C1 segment of cervical spinal cord (tissue), 14 donors: ENCODE measurements at regions not wholly inside any gene's neighbourhood (a gene's known extent, or its start where the extent isn't known, plus 50 kb on each side); places are given as distances from the start of the nearest gene placed in this dataset.

Experiments used
- DNase-seq, 14 donors: peaks; one replicate each; lab custom pipeline; 2025; lab: John Stamatoyannopoulos, UW

GRCh38 chr7:144982133-144982532 is 146.3 kb upstream of the TPK1 start:
- no peak for DNase-seq

DNA sequence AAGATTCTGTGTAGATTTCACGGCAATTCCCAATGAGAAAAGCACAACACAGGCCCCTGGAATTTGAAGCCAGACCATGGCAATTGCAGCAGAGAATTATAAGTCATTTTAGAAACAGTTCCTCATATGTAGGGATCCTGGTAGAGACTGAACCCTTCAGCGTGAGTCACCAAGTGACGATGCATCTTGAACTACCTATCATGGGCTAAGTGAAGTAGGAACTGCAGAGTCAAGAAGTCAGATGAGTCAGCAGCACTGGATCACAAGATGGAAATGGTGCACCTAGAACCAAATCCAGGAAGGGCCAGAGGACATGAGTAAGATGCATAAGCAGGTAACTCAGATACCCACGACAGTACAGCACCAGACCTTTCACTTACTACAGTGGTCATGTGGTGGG is 140.0 kb upstream of the TPK1 start:
- DNase-seq: no peak

GRCh38 chr7:144969787-144970186 is 133.9 kb upstream of the TPK1 start:
- DNase-seq: no peak

- DNase-seq: no peak
Observed at GRCh38 chr7:144960763-144961162, 124.9 kb upstream of the TPK1 start.

DNA sequence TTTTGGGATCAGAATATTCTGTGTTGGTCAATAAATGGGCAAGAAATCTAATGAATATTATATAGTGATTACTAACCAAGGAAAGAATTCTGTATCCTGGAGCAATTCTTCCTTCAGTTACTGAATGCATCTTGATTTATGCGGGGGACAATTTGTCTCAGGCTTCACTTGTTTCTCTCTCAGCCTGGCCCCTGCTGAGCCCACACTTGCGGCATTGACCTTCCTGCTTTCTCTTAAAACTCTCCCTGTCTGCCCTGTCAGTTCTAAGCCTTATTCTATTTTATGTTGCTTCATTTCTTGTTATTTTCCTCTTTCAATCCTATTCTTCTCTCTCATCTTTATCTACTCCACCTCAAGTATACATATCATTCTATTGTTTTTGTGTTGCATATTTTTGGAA is 122.1 kb upstream of the TPK1 start:
- no peak for DNase-seq

GRCh38 chr7:144955422-144955821 is 119.6 kb upstream of the TPK1 start:
- DNase-seq: no peak

- DNase-seq: no peak
Observed at GRCh38 chr7:144941127-144941526, 105.3 kb upstream of the TPK1 start.

DNA sequence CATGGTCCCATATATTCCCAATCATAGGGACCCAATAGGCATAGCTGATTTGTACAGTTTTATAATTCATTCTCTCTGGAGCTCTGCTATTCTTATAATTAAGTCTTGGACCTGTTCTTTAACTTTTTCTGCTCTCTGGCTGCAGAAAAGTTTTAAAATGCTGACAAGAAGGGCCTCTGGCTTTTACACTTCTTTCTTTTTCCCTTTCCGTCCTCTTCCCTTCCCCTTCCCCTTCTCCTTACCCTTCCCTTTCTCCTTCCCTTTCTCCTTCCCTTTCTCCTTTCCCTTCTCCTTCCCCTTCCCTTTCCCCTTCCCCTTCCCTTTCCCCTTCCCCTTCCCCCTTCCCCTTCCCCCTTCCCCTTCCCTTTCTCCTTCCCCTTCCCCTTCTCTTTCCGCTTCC is 101.3 kb upstream of the TPK1 start:
- no peak for DNase-seq

GRCh38 chr7:144936314-144936713 is 100.5 kb upstream of the TPK1 start:
- DNase-seq: no peak

GRCh38 chr7:144910411-144910810 is 74.6 kb upstream of the TPK1 start:
- DNase-seq: no peak

GRCh38 chr7:144908943-144909556 is 73.2 kb upstream of the TPK1 start:
- no peak for DNase-seq

DNA sequence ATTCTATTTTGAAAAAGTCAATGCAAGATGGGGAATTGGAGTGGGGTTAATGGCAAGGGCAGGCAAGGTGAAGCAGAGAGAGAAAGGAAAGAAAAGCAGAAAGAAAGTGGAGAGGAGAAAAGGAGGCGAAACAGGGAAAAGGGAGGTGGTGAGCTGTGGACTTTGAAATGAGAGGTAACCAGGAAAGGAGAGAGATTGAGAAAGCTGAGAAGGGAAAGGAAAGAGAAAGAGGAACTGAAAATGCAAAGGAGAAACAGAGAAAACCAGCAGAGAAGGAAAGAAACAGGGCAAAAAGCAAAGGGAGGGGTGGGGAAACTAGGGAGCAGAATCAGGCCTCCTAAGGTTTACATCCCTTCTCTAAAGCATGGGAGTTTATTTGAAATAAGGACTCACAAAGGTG is 72.5 kb upstream of the TPK1 start:
- DNase-seq: no peak

GRCh38 chr7:144907577-144907976 is 71.7 kb upstream of the TPK1 start:
- no peak for DNase-seq

GRCh38 chr7:144903201-144903600 is 67.3 kb upstream of the TPK1 start:
- no peak for DNase-seq

DNA sequence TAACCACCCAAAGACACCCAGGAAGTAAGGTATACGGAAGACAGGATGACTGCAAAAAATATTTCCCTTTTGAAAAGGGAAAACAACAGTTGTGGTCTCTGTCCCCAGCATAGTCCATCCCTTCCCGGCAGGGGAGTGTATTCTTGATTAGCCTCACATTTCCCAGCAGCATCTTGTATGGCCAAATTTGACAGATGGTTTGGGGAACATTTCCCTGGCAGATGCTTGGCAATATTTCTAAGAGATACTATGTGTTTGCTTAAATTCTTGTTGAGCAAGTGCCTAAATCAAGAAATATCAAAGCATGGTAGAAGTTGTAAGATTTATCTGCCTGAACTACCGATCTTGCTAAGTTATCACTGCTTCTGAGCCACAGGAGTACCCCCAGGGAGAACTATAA is 56.9 kb upstream of the TPK1 start:
- DNase-seq: no peak
